Liver (tissue), 8 donors: ENCODE measurements at regions not wholly inside any gene's neighbourhood (a gene's known extent, or its start where the extent isn't known, plus 50 kb on each side); places are given as distances from the start of the nearest gene placed in this dataset.

ENCODE experiments used
- DNase-seq: peaks from one replicate; pipeline ENCODE4 v3.0.0-alpha.2; 2017; ENCODE audit warnings: low spot score
- H3K27ac ChIP-seq, 2 donors: one replicate each; pipeline ENCODE4 v1.7.0; 2013; ENCODE audit warnings: inconsistent platforms in 2 of 2, low read length in 2 of 2, control low read depth in 1 of 2, low read depth in 1 of 2, mild to moderate bottlenecking in 1 of 2
- H3K27me3 ChIP-seq, 4 donors: one replicate each; pipeline versions ENCODE4 v1.6.1 to v1.7.0; 2013; ENCODE audit warnings: low read length in 3 of 4, inconsistent platforms in 1 of 4, mild to moderate bottlenecking in 1 of 4, moderate library complexity in 1 of 4; ENCODE audit not compliant: control insufficient read depth in 4 of 4, insufficient read depth in 4 of 4
- H3K36me3 ChIP-seq, 4 donors: one replicate each; pipeline versions ENCODE4 v1.6.1 to v1.7.0; 2013; ENCODE audit warnings: low read length in 3 of 4, mild to moderate bottlenecking in 3 of 4, low read depth in 1 of 4, moderate library complexity in 1 of 4; ENCODE audit not compliant: control insufficient read depth in 4 of 4, insufficient read depth in 3 of 4
- H3K4me1 ChIP-seq, 4 donors: one replicate each; pipeline versions ENCODE4 v1.6.1 to v1.7.0; 2013; ENCODE audit warnings: low read length in 3 of 4, mild to moderate bottlenecking in 3 of 4, moderate library complexity in 1 of 4; ENCODE audit not compliant: control insufficient read depth in 4 of 4, insufficient read depth in 4 of 4
- H3K4me3 ChIP-seq, 3 donors: one replicate each; pipeline versions ENCODE4 v1.6.1 to v1.7.0; 2013; ENCODE audit warnings: low read length in 3 of 3, control low read depth in 1 of 3, low read depth in 1 of 3, mild to moderate bottlenecking in 1 of 3
- H3K9ac ChIP-seq, 2 donors: one replicate each; pipeline ENCODE4 v1.7.0; 2013; ENCODE audit warnings: low read length in 2 of 2, mild to moderate bottlenecking in 2 of 2, moderate library complexity in 2 of 2, control low read depth in 1 of 2, low read depth in 1 of 2
- H3K9me3 ChIP-seq, 4 donors: one replicate each; pipeline versions ENCODE4 v1.6.1 to v1.7.0; 2013; ENCODE audit warnings: low read length in 3 of 4; ENCODE audit not compliant: control insufficient read depth in 4 of 4
- ATF3 ChIP-seq: IDR thresholded peaks from 2 replicates; pipeline ENCODE4 v1.6.1; 2016; ENCODE audit warnings: antibody characterized with exemption
- EGR1 ChIP-seq, 2 donors: IDR thresholded peaks; 2 replicates each; pipeline ENCODE4 v1.6.1; 2016 to 2018; ENCODE audit warnings: antibody characterized with exemption in 2 of 2, low read depth in 2 of 2
- FOXA1 ChIP-seq: IDR thresholded peaks from 2 replicates; pipeline ENCODE4 v1.6.1; 2016; ENCODE audit warnings: antibody characterized with exemption
- FOXA2 ChIP-seq: IDR thresholded peaks from 2 replicates; pipeline ENCODE4 v1.6.1; 2016; ENCODE audit warnings: antibody characterized with exemption
- GABPA ChIP-seq, 2 donors: IDR thresholded peaks in 1 of 2; conservative IDR thresholded peaks in 1 of 2; 2 replicates each; pipeline ENCODE4 v1.6.1; 2016; ENCODE audit warnings: antibody characterized with exemption in 2 of 2, mild to moderate bottlenecking in 1 of 2, moderate library complexity in 1 of 2
- HNF4A ChIP-seq, 2 donors: conservative IDR thresholded peaks; 2 replicates each; pipeline ENCODE4 v1.6.1; 2016; ENCODE audit warnings: antibody characterized with exemption in 2 of 2, mild to moderate bottlenecking in 2 of 2
- HNF4G ChIP-seq: IDR thresholded peaks from 2 replicates; pipeline ENCODE4 v1.6.1; 2016; ENCODE audit warnings: antibody characterized with exemption
- JUND ChIP-seq, 2 donors: IDR thresholded peaks; 2 replicates each; pipeline ENCODE4 v1.6.1; 2016; ENCODE audit warnings: antibody characterized with exemption in 2 of 2
- NR2F2 ChIP-seq: IDR thresholded peaks from 2 replicates; pipeline ENCODE4 v1.6.1; 2016; ENCODE audit warnings: antibody characterized with exemption
- RAD21 ChIP-seq, 2 donors: IDR thresholded peaks; 2 replicates each; pipeline ENCODE4 v1.6.1; 2016; ENCODE audit warnings: antibody characterized with exemption in 2 of 2, mild to moderate bottlenecking in 2 of 2
- RXRA ChIP-seq, 2 donors: IDR thresholded peaks; 2 replicates each; pipeline ENCODE4 v1.6.1; 2017 to 2018; ENCODE audit warnings: antibody characterized with exemption in 2 of 2, mild to moderate bottlenecking in 1 of 2
- SP1 ChIP-seq: IDR thresholded peaks from 2 replicates; pipeline ENCODE4 v1.6.1; 2018; ENCODE audit warnings: antibody characterized with exemption, mild to moderate bottlenecking
- TAF1 ChIP-seq: conservative IDR thresholded peaks from 2 replicates; pipeline ENCODE4 v1.6.1; 2016; ENCODE audit warnings: antibody characterized with exemption, mild to moderate bottlenecking
- YY1 ChIP-seq: IDR thresholded peaks from 2 replicates; pipeline ENCODE4 v1.6.1; 2016; ENCODE audit warnings: antibody characterized with exemption, mild to moderate bottlenecking
- ZBTB33 ChIP-seq: IDR thresholded peaks from 2 replicates; pipeline ENCODE4 v1.6.1; 2016; ENCODE audit warnings: antibody characterized with exemption
- WGBS: extraction: QIAGEN DNeasy Blood & Tissue Kit; methylation state at CpG from one replicate; pipeline ENCODE4 v1.1.7; 2013; 5-methylcytosine and 5-hydroxymethylcytosine counted together
- TF ChIP-seq, protein P1 (sequence below): IDR thresholded peaks from 2 replicates; pipeline ENCODE4 v1.6.1; 2016; ENCODE audit warnings: antibody characterized with exemption
- TF ChIP-seq, protein P2 (sequence below): fragments of 150-350 bp; IDR thresholded peaks from 2 replicates; pipeline ENCODE4 v1.5.1; 2017; ENCODE audit warnings: improper control_type of control experiment, low read depth, low read length; ENCODE audit not compliant: missing input control
- TF ChIP-seq, protein P3 (sequence below): IDR thresholded peaks from 2 replicates; pipeline ENCODE4 v1.6.1; 2016; ENCODE audit warnings: antibody characterized with exemption, mild to moderate bottlenecking
- donor health status: healthy.
- donor health status: healthy.
- donor health status: healthy.
- donor health status: healthy.
- donor health status: healthy.

DNA sequence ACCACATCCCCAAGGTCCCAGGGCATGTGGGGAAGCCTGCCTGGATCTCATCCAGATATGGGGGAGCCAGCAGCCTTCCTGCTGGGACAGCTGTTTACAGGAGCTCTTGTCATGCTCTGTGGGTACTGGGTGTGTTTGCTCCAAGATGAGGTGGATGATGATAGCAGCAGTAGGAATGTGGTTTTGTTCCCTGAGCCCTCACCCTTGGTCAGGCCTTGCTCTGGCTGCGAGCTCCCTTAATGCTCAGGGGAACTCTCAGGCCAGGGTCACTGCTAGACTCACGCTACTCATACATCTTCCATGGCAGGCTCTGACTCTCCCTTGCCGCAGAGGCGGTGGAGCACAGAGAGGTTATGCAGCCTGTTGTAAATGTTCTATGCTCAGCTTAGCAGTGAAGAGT, 990.3 kb downstream of the AACS start:
- TF ChIP-seq NR2F2 (no peak), SP1 (no peak), FOXA2 (no peak), HNF4A (conservative IDR thresholded peaks at IDR 0.05) (no peak), YY1 (no peak), FOXA1 (no peak), ZBTB33 (no peak), RAD21 (IDR thresholded peaks at IDR 0.05) (no peak), JUND (IDR thresholded peaks at IDR 0.05) (no peak), ATF3 (no peak), GABPA (IDR thresholded peaks at IDR 0.05 in 1 of 2, conservative IDR thresholded peaks at IDR 0.05 in 1 of 2) (no peak), EGR1 (IDR thresholded peaks at IDR 0.05; ENCODE audit: low read depth in 2 of 2) (no peak), RXRA (IDR thresholded peaks at IDR 0.05) (no peak), TAF1 (no peak), HNF4G (no peak)
- TF ChIP-seq, protein P1, sequence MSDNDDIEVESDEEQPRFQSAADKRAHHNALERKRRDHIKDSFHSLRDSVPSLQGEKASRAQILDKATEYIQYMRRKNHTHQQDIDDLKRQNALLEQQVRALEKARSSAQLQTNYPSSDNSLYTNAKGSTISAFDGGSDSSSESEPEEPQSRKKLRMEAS: no peak
- TF ChIP-seq, protein P2, sequence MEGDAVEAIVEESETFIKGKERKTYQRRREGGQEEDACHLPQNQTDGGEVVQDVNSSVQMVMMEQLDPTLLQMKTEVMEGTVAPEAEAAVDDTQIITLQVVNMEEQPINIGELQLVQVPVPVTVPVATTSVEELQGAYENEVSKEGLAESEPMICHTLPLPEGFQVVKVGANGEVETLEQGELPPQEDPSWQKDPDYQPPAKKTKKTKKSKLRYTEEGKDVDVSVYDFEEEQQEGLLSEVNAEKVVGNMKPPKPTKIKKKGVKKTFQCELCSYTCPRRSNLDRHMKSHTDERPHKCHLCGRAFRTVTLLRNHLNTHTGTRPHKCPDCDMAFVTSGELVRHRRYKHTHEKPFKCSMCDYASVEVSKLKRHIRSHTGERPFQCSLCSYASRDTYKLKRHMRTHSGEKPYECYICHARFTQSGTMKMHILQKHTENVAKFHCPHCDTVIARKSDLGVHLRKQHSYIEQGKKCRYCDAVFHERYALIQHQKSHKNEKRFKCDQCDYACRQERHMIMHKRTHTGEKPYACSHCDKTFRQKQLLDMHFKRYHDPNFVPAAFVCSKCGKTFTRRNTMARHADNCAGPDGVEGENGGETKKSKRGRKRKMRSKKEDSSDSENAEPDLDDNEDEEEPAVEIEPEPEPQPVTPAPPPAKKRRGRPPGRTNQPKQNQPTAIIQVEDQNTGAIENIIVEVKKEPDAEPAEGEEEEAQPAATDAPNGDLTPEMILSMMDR: no peak
- TF ChIP-seq, protein P3, sequence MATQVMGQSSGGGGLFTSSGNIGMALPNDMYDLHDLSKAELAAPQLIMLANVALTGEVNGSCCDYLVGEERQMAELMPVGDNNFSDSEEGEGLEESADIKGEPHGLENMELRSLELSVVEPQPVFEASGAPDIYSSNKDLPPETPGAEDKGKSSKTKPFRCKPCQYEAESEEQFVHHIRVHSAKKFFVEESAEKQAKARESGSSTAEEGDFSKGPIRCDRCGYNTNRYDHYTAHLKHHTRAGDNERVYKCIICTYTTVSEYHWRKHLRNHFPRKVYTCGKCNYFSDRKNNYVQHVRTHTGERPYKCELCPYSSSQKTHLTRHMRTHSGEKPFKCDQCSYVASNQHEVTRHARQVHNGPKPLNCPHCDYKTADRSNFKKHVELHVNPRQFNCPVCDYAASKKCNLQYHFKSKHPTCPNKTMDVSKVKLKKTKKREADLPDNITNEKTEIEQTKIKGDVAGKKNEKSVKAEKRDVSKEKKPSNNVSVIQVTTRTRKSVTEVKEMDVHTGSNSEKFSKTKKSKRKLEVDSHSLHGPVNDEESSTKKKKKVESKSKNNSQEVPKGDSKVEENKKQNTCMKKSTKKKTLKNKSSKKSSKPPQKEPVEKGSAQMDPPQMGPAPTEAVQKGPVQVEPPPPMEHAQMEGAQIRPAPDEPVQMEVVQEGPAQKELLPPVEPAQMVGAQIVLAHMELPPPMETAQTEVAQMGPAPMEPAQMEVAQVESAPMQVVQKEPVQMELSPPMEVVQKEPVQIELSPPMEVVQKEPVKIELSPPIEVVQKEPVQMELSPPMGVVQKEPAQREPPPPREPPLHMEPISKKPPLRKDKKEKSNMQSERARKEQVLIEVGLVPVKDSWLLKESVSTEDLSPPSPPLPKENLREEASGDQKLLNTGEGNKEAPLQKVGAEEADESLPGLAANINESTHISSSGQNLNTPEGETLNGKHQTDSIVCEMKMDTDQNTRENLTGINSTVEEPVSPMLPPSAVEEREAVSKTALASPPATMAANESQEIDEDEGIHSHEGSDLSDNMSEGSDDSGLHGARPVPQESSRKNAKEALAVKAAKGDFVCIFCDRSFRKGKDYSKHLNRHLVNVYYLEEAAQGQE: no peak
- Histone ChIP-seq H3K27ac (no peak overlapping the region), H3K9ac (no peak overlapping the region), H3K9me3 (no peaks in the 10 kb centered on the region), H3K27me3 (no peaks in the 10 kb centered on the region), H3K4me3 (no peak overlapping the region), H3K4me1 (no peaks in the 10 kb centered on the region), H3K36me3 (no peaks in the 10 kb centered on the region)
- no peak for DNase-seq
- 78% methylated on average over 4 of the region's 4 CpGs for WGBS
